Amniotic epithelial cell (primary cell): ENCODE measurements at regions not wholly inside any gene's neighbourhood (a gene's known extent, or its start where the extent isn't known, plus 50 kb on each side); places are given as distances from the start of the nearest gene placed in this dataset.
A peak's percentile ranks its signal among the peaks of the same experiment; 100 is the strongest.
"Not testable (repeated sequence)": the region's sequence is repeated elsewhere in the genome, so short reads cannot be mapped to it uniquely, and the experiment has no call there.

ENCODE experiments used
- DNase-seq: peaks from one replicate; pipeline ENCODE4 v3.0.0-alpha.2; 2010; ENCODE audit warnings: low read depth

- no peak for DNase-seq
Measured at GRCh38 chr5:84961193-84961592, 576.5 kb upstream of the EDIL3 start.

- no peak for DNase-seq
Measured at GRCh38 chr5:84961903-84962302, 577.2 kb upstream of the EDIL3 start.

- no peak for DNase-seq
Measured at GRCh38 chr5:84983093-84983492, 598.4 kb upstream of the EDIL3 start.

- DNase-seq: no peak
Measured at GRCh38 chr5:84985148-84985547, 600.5 kb upstream of the EDIL3 start.

GRCh38 chr5:84986688-84987087, 602.0 kb upstream of the EDIL3 start:
- DNase-seq: no peak

- DNase-seq: peak; percentile 58
Measured at GRCh38 chr5:85000671-85001070, 616.0 kb upstream of the EDIL3 start.

- DNase-seq: not testable (repeated sequence)
Measured at GRCh38 chr5:85002026-85002425, 617.3 kb upstream of the EDIL3 start.

GRCh38 chr5:85010014-85010562, 625.4 kb upstream of the EDIL3 start:
- no peak for DNase-seq

GRCh38 chr5:85017261-85017660, 632.6 kb upstream of the EDIL3 start:
- peak; percentile 11 for DNase-seq

GRCh38 chr5:85030316-85031084, 645.8 kb upstream of the EDIL3 start:
- DNase-seq: no peak

- peak; percentile 88 for DNase-seq
Measured at GRCh38 chr5:85049020-85049419, 664.3 kb upstream of the EDIL3 start.

GRCh38 chr5:85052826-85053225, 668.1 kb upstream of the EDIL3 start:
- DNase-seq: no peak

- DNase-seq: peak; percentile 6
Measured at GRCh38 chr5:85069659-85070640, 685.3 kb upstream of the EDIL3 start.

GRCh38 chr5:85077581-85077980, 692.9 kb upstream of the EDIL3 start:
- DNase-seq: no peak

GRCh38 chr5:85096421-85096820, 711.7 kb upstream of the EDIL3 start:
- peak; percentile 54 for DNase-seq

GRCh38 chr5:85108471-85108870, 723.8 kb upstream of the EDIL3 start:
- no peak for DNase-seq

GRCh38 chr5:85109616-85110015, 724.9 kb upstream of the EDIL3 start:
- no peak for DNase-seq

- DNase-seq: peak; percentile 52
Measured at GRCh38 chr5:85132269-85132668, 747.6 kb upstream of the EDIL3 start.

GRCh38 chr5:85140471-85140870, 755.8 kb upstream of the EDIL3 start:
- DNase-seq: peak; percentile 61

- DNase-seq: no peak
Measured at GRCh38 chr5:85143138-85143537, 758.5 kb upstream of the EDIL3 start.

GRCh38 chr5:85148701-85149100, 764.0 kb upstream of the EDIL3 start:
- no peak for DNase-seq

- DNase-seq: no peak
Measured at GRCh38 chr5:85159395-85159794, 774.7 kb upstream of the EDIL3 start.

GRCh38 chr5:85168474-85168873, 783.8 kb upstream of the EDIL3 start:
- no peak for DNase-seq
